HG03439 (cell line): ENCODE measurements at regions not wholly inside any gene's neighbourhood (a gene's known extent, or its start where the extent isn't known, plus 50 kb on each side); places are given as distances from the start of the nearest gene placed in this dataset.

ENCODE experiments used
- ATAC-seq: cut with Tn5 transposase; IDR thresholded peaks from one replicate; pipeline ENCODE4 v1.9.1; 2021; ENCODE audit warnings: mild to moderate bottlenecking, moderate library complexity; ENCODE audit not compliant: unreplicated experiment

DNA sequence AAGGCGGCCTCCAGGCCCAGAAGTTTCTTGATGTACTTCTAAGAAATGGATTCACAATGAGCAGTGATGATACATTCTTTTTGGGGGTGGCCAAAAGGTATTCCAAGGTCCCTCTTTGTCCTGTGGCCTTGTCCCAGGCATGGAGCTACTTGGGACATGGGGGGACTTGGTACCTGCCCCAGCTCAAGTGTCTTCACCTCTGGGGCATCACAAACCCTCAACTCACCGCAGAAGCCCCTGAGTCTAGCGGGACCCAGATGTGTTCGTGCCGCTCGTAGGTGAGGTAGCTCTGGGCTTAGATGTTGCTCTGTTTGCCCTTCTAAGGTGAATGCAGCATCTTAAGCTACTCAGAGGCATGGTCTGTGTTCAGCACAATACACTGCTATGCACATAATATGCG is 338.0 kb upstream of the IRX4 start:
- ATAC-seq: no peak

DNA sequence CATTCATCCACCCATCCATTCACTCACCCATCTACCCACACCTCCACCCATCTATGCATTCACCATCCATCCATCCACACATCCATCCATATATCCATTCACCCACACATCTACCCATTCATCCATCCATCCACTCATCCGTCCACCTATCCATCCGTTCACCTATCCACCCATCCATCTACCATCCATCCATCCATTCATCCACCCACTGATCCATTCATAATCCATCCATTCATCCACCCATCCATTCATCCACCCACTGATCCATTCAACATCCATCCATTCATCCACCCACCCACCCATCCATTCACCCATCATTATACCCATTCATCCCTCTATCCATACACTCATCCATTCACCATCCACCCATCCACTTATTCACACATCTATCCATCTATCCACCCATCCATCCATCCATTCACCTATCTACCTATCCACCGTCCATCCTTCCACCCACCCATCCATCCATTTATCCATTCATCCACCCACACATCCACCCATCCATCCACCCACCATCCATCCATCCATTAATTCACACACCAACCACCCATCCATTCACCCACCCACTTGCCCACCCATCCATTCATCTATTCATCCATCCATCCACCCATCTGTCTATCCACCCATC is 336.5 kb upstream of the IRX4 start:
- no peak for ATAC-seq

GRCh38 chr5:2217219-2217618 is 334.5 kb upstream of the IRX4 start:
- no peak for ATAC-seq

DNA sequence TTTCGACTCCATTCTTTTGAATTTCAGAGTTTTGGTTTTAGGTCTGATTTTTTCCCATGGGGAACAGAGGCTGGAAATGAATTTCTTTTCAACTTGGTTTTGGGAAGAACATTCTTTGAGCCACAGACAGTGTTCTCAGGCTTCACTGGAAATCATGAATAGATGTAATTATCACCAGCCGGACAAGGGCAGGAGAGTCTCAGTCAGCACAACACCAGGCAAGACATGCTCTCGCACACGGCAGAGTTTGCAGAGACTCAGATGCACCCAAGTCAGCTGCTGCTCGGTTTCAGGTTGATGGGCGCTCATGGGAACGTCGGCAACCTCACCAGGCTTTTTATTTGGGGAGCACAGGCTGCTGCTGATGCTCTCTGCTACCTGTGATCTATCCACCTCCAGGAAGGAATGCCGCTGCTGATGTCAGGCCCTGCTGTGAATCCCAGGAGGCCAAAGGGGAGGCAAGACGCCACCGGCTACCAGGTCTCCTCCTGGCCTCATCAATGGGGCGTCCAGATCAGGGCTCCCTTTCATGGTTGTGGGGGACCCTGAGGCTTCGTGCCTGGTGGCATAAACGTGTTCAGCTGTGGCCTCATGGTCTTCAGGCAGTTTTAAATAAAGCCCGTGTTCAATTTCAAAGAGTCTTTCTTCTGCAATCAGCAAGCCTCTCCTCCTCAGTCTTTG is 332.3 kb upstream of the IRX4 start:
- ATAC-seq: no peak

DNA sequence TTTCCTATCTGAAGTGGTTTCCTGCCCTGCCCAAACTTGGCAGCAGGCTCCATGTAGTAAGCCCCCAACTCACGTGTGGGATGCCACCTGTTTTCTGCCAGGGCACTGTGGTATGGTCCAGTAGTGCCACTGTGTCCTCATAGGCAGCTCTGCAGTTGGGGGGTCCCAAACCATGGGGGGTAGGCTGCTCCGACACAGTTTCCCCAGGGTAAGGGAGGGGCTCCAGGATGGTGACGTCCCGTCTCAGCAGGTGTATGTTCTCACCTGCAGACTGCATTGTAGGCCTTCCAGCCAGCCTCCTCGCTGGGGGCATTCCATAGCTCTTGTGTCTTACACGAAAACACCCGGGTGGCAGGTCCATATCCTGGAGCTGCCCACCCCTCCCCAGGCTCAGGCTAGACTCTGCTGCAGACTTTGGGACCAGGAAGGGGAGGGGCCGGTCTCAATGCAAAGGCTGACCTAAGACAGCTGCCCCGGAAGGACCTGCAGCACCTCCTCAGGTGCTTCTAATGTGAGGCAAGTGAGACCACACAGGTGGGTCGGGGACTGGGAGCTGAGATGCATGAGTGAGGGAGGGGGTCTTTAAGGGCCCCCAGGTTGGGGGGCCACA is 330.5 kb upstream of the IRX4 start:
- ATAC-seq: no peak

GRCh38 chr5:2212481-2212880 is 329.8 kb upstream of the IRX4 start:
- ATAC-seq: no peak

GRCh38 chr5:2208239-2208544 is 325.5 kb upstream of the IRX4 start:
- ATAC-seq: no peak

GRCh38 chr5:2207416-2208238 is 324.9 kb upstream of the IRX4 start:
- no peak for ATAC-seq

GRCh38 chr5:2207109-2207399 is 324.3 kb upstream of the IRX4 start:
- no peak for ATAC-seq

- ATAC-seq: no peak
These were observed 323.8 kb upstream of the IRX4 start for GRCh38 chr5:2206293-2207108.

DNA sequence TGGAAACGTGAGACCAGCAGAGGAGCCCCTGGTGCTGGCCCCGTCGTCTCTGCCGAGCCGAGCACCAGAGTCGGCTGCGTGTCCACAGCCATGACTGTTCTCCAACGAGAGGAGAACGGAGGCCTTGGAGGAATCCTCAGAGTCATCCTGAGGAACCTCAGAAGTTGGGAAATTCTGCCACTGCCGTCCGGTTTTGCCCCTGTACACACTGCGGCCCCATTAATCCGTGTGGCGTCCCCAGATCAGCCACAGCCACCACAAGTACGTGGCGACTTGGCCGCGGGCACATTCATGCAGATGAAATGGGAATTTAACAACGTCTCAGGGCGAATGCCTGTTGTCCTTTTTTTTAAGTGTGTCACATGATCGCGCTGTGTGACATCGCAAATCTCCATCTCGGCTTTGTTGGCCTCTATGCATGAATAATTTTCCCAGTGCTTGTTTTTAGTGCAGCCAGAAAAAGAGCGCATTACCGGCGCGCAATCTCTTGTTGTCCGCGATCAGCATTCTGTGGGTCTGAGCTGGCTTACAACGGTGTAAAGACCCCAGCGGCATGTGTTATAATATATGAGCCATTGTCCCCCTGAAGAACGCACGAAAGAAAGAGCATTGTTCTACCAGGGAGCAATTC is 323.0 kb upstream of the IRX4 start:
- ATAC-seq: no peak

DNA sequence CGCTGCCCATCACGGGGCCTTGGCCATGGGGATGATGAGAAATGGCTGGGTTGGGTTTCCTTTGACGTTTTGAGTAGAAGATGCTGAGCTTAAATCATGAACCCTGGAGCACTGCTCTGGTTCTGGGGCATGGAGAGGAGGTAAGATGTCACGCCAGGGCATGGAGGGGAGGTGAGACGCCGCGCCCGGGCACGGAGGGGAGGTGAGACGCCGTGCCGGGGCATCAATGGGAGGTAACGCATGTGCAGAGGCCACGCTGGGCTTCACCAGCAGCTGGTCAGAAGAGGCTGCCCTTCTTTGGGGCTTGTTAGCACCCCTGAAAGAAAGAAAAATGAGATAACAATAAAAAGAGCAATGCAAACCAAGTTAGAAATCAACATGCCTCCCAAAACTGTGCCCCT is 322.5 kb upstream of the IRX4 start:
- no peak for ATAC-seq

GRCh38 chr5:2204366-2205184 is 321.9 kb upstream of the IRX4 start:
- no peak for ATAC-seq

DNA sequence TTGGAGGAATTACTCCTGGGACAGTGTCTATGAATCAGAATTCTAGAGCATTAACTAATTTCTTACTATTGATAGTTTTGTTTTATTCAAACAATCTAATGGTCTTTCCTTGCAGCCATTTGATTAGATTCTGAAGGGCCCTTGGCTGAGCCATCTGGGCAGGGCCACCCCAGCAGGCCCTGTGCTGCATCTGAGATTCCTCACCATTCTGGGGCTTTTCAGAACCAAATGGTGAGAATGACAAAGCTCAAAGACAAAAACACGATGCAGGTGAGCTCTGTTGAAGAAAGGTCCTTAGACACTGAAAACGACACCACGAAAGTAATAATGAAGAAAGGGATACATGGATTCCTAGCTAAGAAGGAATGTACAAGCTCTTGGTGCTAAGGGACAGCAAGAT is 321.0 kb upstream of the IRX4 start:
- no peak for ATAC-seq

DNA sequence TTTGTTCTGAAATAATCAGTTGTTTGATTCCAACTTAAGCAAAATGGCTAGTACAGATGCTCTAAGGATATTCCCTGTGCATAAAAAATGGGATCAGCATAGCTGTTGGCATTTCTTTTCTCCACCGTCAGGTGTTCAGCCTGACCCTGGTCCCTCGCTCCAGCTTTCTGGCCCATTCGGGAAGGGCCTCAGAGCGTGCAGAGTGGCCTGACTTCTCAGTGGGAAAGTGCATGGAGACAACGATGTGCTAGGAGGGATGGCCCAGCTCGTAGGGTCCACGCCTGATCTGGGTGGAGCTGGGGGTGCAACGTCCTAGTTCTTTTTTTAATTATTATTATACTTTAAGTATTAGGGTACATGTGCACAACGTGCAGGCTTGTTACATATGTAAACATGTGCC is 319.1 kb upstream of the IRX4 start:
- no peak for ATAC-seq

DNA sequence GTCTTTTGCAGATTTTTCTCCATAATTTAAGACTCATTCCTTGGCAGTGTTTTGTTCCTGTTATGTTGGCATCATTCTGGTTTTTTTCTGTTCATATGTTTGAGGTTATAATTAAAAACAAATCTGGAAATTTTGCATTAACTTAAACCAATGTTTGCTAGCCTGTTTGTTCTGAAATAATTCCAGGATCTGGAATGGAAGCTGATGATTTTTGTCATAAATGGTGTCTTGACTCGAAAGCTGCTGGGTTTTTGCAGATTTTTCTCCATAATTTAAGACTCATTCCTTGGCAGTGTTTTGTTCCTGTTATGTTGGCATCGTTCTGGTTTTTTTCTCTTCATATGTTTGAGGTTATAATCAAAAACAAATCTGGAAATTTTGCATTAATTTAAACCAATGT is 318.7 kb upstream of the IRX4 start:
- ATAC-seq: no peak

- no peak for ATAC-seq
These were observed 318.3 kb upstream of the IRX4 start for GRCh38 chr5:2201011-2201410.

GRCh38 chr5:2200261-2200950 is 317.7 kb upstream of the IRX4 start:
- no peak for ATAC-seq

GRCh38 chr5:2199697-2200096 is 317.0 kb upstream of the IRX4 start:
- no peak for ATAC-seq
